COLO668 (cell line): ENCODE measurements at regions not wholly inside any gene's neighbourhood (a gene's known extent, or its start where the extent isn't known, plus 50 kb on each side); places are given as distances from the start of the nearest gene placed in this dataset.

Source experiments
- DNase-seq: peaks from one replicate; lab custom pipeline; 2025; ENCODE audit not compliant: unreplicated experiment; lab: John Stamatoyannopoulos, UW

GRCh38 chr12:75579552-75579951 lies 68.1 kb upstream of the KRR1 start:
- DNase-seq = no peak

DNA sequence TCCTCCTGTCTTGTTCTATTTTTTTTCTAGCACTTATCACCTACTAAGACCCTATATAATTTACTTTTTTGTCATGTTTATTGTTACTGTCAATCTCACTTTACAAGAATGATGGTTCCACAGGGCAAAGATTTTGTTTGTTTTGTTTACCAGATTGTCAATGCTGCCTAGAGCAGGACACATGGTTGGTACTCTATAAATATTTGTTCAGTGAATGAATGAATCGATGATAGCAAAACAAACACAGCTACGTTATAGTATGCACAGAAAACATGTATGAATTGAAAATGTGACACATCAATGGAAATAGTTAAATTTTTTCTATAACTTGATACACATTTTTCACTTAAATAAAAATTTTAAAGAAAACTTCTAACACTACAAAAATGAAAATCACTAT lies 67.1 kb upstream of the KRR1 start:
- DNase-seq = no peak

GRCh38 chr12:75577812-75578211 lies 66.4 kb upstream of the KRR1 start:
- no peak for DNase-seq

DNA sequence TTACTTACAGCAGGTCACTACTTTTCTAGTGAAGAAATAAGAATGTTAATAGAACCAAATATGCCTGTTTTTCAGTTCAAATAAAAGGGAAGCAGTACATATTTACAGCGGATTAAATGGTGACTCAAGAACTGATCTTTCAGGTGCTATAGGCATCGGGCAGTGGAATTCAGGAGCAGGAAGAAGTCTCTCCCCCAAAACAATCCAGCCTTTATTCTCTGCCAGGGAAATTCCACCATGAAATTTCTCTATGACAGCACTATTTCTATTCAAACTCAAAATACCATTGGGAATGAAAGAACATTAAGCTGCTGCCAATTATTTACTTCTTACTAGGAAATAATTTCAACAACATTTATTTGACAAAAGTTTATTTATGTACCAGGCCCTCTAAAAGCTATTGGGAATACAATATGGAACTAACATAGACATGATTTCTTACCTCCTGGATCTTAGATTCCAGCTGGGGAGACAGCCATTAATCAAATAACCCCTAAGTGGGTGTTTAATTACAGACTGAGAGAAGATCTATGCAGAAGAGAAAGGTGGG lies 60.3 kb upstream of the KRR1 start:
- no peak for DNase-seq

DNA sequence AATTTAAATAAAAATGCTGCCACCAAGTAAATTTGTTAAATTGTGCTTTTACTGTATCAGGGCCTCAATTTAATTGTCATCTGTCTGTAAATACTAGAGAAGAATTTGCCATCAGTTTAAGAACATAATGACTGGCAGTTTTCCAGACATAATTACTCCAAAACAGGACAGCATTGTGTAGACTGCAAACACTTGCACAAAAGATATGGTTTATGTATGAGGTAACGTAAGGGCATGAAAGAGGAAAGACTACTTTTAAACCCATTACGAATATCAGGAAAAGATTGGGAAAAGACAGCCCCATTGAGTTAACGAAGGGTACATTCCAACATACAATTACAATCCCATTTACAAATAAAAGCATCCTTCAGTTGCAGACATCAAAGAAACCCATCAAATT lies 59.8 kb upstream of the KRR1 start:
- DNase-seq = no peak

GRCh38 chr12:75568801-75569200 lies 57.4 kb upstream of the KRR1 start:
- DNase-seq = no peak

- no peak for DNase-seq
Observed at GRCh38 chr12:75568393-75568792, 57.0 kb upstream of the KRR1 start.

- no peak for DNase-seq
Observed at GRCh38 chr12:75565795-75566194, 54.4 kb upstream of the KRR1 start.

GRCh38 chr12:75564852-75565251 lies 53.4 kb upstream of the KRR1 start:
- DNase-seq = no peak

- DNase-seq = no peak
Observed at GRCh38 chr12:75564398-75564797, 53.0 kb upstream of the KRR1 start.

- no peak for DNase-seq
Observed at GRCh38 chr12:75563351-75563750, 51.9 kb upstream of the KRR1 start.

DNA sequence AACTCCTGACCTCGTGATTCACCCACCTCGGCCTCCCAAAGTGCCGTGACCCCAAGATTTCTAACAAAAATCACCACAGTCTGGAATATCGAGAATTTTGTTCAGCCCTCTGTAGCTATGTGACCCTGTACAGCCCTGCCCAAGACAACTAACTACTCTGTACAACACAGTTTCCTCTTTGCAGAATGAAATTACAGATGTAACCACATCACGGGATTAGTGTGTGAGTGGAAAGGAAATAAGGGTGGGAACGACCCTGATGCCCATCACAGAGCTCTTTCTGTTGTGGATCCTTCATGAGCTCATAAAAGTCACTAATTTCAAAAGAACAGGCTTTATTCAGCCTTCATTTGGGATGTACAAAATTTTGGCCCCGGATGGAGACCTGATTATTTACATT lies 50.5 kb upstream of the KRR1 start:
- no peak for DNase-seq
